H1 (cell line): ENCODE measurements at regions not wholly inside any gene's neighbourhood (a gene's known extent, or its start where the extent isn't known, plus 50 kb on each side); places are given as distances from the start of the nearest gene placed in this dataset.

ENCODE experiments used
- CTCF ChIA-PET: fragments of 300-600 bp; sonication (Branson Sonifier 250); formaldehyde crosslinking; loops from one replicate; lab custom pipeline; 2021; ENCODE audit not compliant: partially characterized antibody; lab: Charles Lee
- POLR2A ChIA-PET: fragments of 300-600 bp; sonication (Branson Sonifier 250); formaldehyde crosslinking; loops from one replicate; lab custom pipeline; 2021; ENCODE audit warnings: inconsistent platforms; ENCODE audit not compliant: partially characterized antibody; lab: Charles Lee
- DNase-seq, 2 experiments: peaks; one replicate each; pipeline versions ENCODE4 v3.0.0 to v3.0.0-alpha.2; 2010 to 2022; ENCODE audit warnings: low spot score in 2 of 2, low read depth in 1 of 2, mixed read lengths in 1 of 2
- FAIRE-seq: peaks from 2 replicates; lab custom pipeline; 2011; peaks lifted over from hg19 to GRCh38; lab: Jason Lieb, UNC
- H2AFZ ChIP-seq: 2 replicates; pipeline ENCODE4 v1.8.1; 2012; ENCODE audit warnings: low read length, inconsistent platforms
- H2AK5ac ChIP-seq: 2 replicates; pipeline ENCODE4 v1.6.1; 2013; ENCODE audit warnings: low read depth, low read length
- H2BK120ac ChIP-seq: replicated peaks from 2 replicates; pipeline ENCODE3; 2013; ENCODE audit warnings: low read depth, low read length, inconsistent platforms
- H2BK12ac ChIP-seq: 2 replicates; pipeline ENCODE4 v1.6.1; 2013; ENCODE audit warnings: low read depth, low read length
- H2BK15ac ChIP-seq: 2 replicates; pipeline ENCODE4 v1.6.1; 2013; ENCODE audit warnings: low read length
- H2BK20ac ChIP-seq: 2 replicates; pipeline ENCODE4 v1.6.1; 2013; ENCODE audit warnings: low read length
- H2BK5ac ChIP-seq: 2 replicates; pipeline ENCODE4 v1.6.1; 2013; ENCODE audit warnings: low read depth, low read length
- H3K14ac ChIP-seq: 2 replicates; pipeline ENCODE4 v1.6.1; 2013; ENCODE audit warnings: inconsistent platforms; ENCODE audit not compliant: insufficient read length
- H3K18ac ChIP-seq: 2 replicates; pipeline ENCODE4 v1.6.1; 2013; ENCODE audit warnings: low read length; ENCODE audit errors: extremely low read depth
- H3K23ac ChIP-seq: 2 replicates; pipeline ENCODE4 v1.6.1; 2013; ENCODE audit warnings: inconsistent platforms; ENCODE audit not compliant: insufficient read length
- H3K23me2 ChIP-seq: 2 replicates; pipeline ENCODE4 v1.6.1; 2013; ENCODE audit warnings: low read depth, low read length
- H3K27ac ChIP-seq: 2 replicates; pipeline ENCODE4 v1.6.1; 2011; ENCODE audit warnings: low read depth, low read length, inconsistent platforms
- H3K27me3 ChIP-seq, 4 experiments: replicated peaks in 1 of 4; 1 replicate in 1 of 4; 2 replicates in 3 of 4; pipeline versions ENCODE4 v1.6.1 to v1.8.1; 2011 to 2013; ENCODE audit warnings: low read length in 3 of 4, mild to moderate bottlenecking in 3 of 4, inconsistent platforms in 2 of 4, mixed read lengths in 2 of 4, moderate library complexity in 1 of 4; ENCODE audit not compliant: control insufficient read depth in 3 of 4, insufficient read depth in 3 of 4; ENCODE audit errors: extremely low read depth in 1 of 4
- H3K36me3 ChIP-seq, 4 experiments: 2 replicates each; pipeline versions ENCODE4 v1.6.1 to v1.8.1; 2011 to 2013; ENCODE audit warnings: mild to moderate bottlenecking in 4 of 4, low read length in 3 of 4, moderate library complexity in 2 of 4, control low read depth in 1 of 4, inconsistent platforms in 1 of 4; ENCODE audit not compliant: insufficient read depth in 4 of 4, control insufficient read depth in 2 of 4
- H3K4ac ChIP-seq: replicated peaks from 2 replicates; pipeline ENCODE3; 2013; ENCODE audit warnings: low read length, low read depth, mixed read lengths, inconsistent platforms; ENCODE audit not compliant: insufficient read length
- H3K4me1 ChIP-seq, 4 experiments: replicated peaks in 1 of 4; 1 replicate in 1 of 4; 2 replicates in 3 of 4; pipeline versions ENCODE4 v1.6.1 to v1.8.1; 2011 to 2013; ENCODE audit warnings: low read length in 3 of 4, inconsistent platforms in 2 of 4, mixed read lengths in 1 of 4; ENCODE audit not compliant: insufficient read depth in 4 of 4, control insufficient read depth in 3 of 4
- H3K4me2 ChIP-seq, 2 experiments: 2 replicates each; pipeline versions ENCODE4 v1.6.1 to v1.8.1; 2011 to 2013; ENCODE audit warnings: low read depth in 2 of 2, low read length in 2 of 2, control low read depth in 1 of 2, inconsistent platforms in 1 of 2, mild to moderate bottlenecking in 1 of 2; ENCODE audit not compliant: insufficient read depth in 1 of 2
- H3K4me3 ChIP-seq, 4 experiments: fragments of 200-600, 300-600 bp in 1 of 4; sonication (generic), shearing (Covaris generic), sonication (Bioruptor Twin) in 1 of 4; 2 replicates each; pipeline versions ENCODE4 v1.5.1 to v1.8.1; 2011 to 2016; ENCODE audit warnings: low read length in 4 of 4, low read depth in 3 of 4, control low read depth in 2 of 4, inconsistent platforms in 2 of 4, mild to moderate bottlenecking in 2 of 4, mixed read lengths in 1 of 4, moderate library complexity in 1 of 4; ENCODE audit not compliant: insufficient read depth in 2 of 4; ENCODE audit errors: extremely low read depth in 1 of 4
- H3K56ac ChIP-seq: replicated peaks from 2 replicates; pipeline ENCODE3; 2013; ENCODE audit warnings: low read depth, mild to moderate bottlenecking, mixed read lengths, low read length, inconsistent platforms; ENCODE audit not compliant: insufficient read length
- H3K79me1 ChIP-seq: 2 replicates; pipeline ENCODE4 v1.6.1; 2013; ENCODE audit warnings: low read depth, low read length, control low read depth
- H3K79me2 ChIP-seq, 2 experiments: 2 replicates each; pipeline versions ENCODE4 v1.6.1 to v1.8.1; 2012 to 2013; ENCODE audit warnings: low read length in 2 of 2, mild to moderate bottlenecking in 2 of 2, inconsistent platforms in 1 of 2; ENCODE audit not compliant: insufficient read depth in 2 of 2, control insufficient read depth in 1 of 2
- H3K9ac ChIP-seq, 4 experiments: replicated peaks in 1 of 4; 1 replicate in 1 of 4; 2 replicates in 3 of 4; pipeline versions ENCODE4 v1.6.1 to v1.8.1; 2011 to 2013; ENCODE audit warnings: low read depth in 3 of 4, low read length in 3 of 4, control low read depth in 2 of 4, mild to moderate bottlenecking in 2 of 4, moderate library complexity in 2 of 4, inconsistent platforms in 1 of 4; ENCODE audit errors: extremely low read depth in 1 of 4
- H3K9me3 ChIP-seq, 2 experiments: 2 replicates each; pipeline versions ENCODE4 v1.6.1 to v1.8.1; 2012 to 2013; ENCODE audit warnings: mild to moderate bottlenecking in 2 of 2, moderate library complexity in 2 of 2, control low read depth in 1 of 2, inconsistent platforms in 1 of 2, low read depth in 1 of 2, low read length in 1 of 2, mixed read lengths in 1 of 2; ENCODE audit not compliant: insufficient read depth in 2 of 2
- H4K20me1 ChIP-seq, 2 experiments: replicated peaks in 1 of 2; 2 replicates each; pipeline versions ENCODE3 to v1.8.1; 2011 to 2013; ENCODE audit warnings: inconsistent platforms in 2 of 2, low read length in 2 of 2, mild to moderate bottlenecking in 1 of 2; ENCODE audit not compliant: insufficient read depth in 2 of 2, control insufficient read depth in 1 of 2
- H4K5ac ChIP-seq: 2 replicates; pipeline ENCODE4 v1.6.1; 2013; ENCODE audit warnings: low read length, low read depth, mixed read lengths, inconsistent platforms; ENCODE audit not compliant: insufficient read length
- H4K8ac ChIP-seq: 2 replicates; pipeline ENCODE4 v1.8.0; 2013; ENCODE audit warnings: mild to moderate bottlenecking, moderate library complexity, low read length, inconsistent platforms; ENCODE audit not compliant: insufficient read depth; ENCODE audit errors: extremely low read depth
- H4K91ac ChIP-seq: replicated peaks from 2 replicates; pipeline ENCODE3; 2013; ENCODE audit warnings: low read length, mixed read lengths, inconsistent platforms; ENCODE audit not compliant: insufficient read length
- ATF3 ChIP-seq: IDR thresholded peaks from 2 replicates; pipeline ENCODE4 v1.6.1; 2011; ENCODE audit warnings: low read depth, mild to moderate bottlenecking, low read length; ENCODE audit not compliant: insufficient read depth
- BACH1 ChIP-seq: IDR thresholded peaks from 2 replicates; pipeline ENCODE4 v1.6.1; 2012; ENCODE audit warnings: low read length, improper control_type of control experiment
- EZH2 ChIP-seq: fragments of 200-600 bp; sonication (generic); IDR thresholded peaks from 2 replicates; pipeline ENCODE4 v1.7.1; 2012; ENCODE audit warnings: low read depth, mild to moderate bottlenecking, moderate library complexity, low read length, inconsistent platforms; ENCODE audit not compliant: severe bottlenecking
- KDM4A ChIP-seq: IDR thresholded peaks from one replicate; pipeline ENCODE4 v1.7.1; 2012; ENCODE audit warnings: low read depth, mild to moderate bottlenecking, moderate library complexity, low read length, inconsistent platforms; ENCODE audit not compliant: severe bottlenecking
- MAX ChIP-seq: IDR thresholded peaks from 2 replicates; pipeline ENCODE4 v1.6.1; 2012; ENCODE audit warnings: inconsistent platforms
- NANOG ChIP-seq: IDR thresholded peaks from 2 replicates; pipeline ENCODE4 v1.6.1; 2011; ENCODE audit warnings: low read length, low read depth, mild to moderate bottlenecking, inconsistent platforms; ENCODE audit not compliant: insufficient read depth, poor library complexity, severe bottlenecking
- SAP30 ChIP-seq: fragments of 300-600 bp; sonication (generic); IDR thresholded peaks from 2 replicates; pipeline ENCODE4 v1.7.1; 2012; ENCODE audit warnings: low read length, moderate library complexity, mild to moderate bottlenecking, inconsistent platforms; ENCODE audit not compliant: insufficient read depth, insufficient replicate concordance
- TEAD4 ChIP-seq: IDR thresholded peaks from 2 replicates; pipeline ENCODE4 v1.6.1; 2012; ENCODE audit warnings: low read depth, low read length, inconsistent platforms, mixed read lengths
- WGBS, 2 experiments: shearing (Covaris generic) in 1 of 2; methylation state at CpG; one replicate each; pipeline versions ENCODE4 v1.1.6 to v1.1.7; 2013 to 2015; ENCODE audit warnings: low lambda C conversion rate in 2 of 2, mixed read lengths in 2 of 2, inconsistent platforms in 1 of 2, low coverage in 1 of 2, missing lambda C conversion rate in 1 of 2; ENCODE audit not compliant: insufficient replicate concordance in 2 of 2, insufficient coverage in 1 of 2, insufficient read length in 1 of 2; ENCODE audit errors: extremely low coverage in 1 of 2, missing lambda C conversion rate in 1 of 2; 5-methylcytosine and 5-hydroxymethylcytosine counted together

DNA sequence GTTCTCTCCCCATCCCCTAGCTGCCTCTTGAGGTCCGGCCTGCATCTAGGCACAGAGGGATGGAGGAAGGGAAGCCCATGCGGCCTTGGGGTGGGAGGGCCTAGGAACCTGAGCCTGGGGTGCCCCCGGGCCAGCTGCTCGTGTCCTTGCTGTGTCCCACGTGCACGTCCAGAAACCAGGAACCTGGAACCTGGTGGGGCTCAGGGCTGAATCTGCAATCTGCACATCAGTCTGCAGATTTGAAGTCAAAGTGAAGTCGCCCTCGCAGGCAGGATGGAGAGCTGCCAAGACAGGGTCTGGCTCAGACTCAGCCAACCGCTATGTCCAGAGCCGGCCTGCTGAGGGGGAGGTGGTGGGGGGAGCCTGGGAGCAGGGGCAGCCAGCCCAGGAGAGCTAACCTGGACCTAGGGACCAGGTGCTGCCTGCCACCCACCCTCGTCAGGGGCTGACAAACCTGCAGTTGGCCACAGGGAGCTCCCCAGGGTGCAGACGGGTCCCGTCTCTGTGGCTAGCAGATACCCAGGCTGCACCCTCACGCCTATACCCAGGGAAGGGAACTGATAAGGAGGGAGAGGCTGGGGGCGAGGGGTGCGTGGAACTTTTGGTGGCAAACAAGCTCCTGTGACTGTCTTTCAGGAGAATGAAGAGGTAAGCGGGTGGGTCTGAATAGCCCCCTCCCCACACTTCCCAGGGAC, 103.5 kb upstream of the SIMC1 start:
- Histone ChIP-seq H2BK12ac (peak overlapping the region; percentile 71; the same call in 1 of the 2 replicates), H3K4me1 (peaks cover 2 to 6% (median 4%) of the 10 kb centered on the region in 4 experiments; a peak in 6 of 7 replicates), H3K4me2 (peak overlapping the region; percentile 76 to 92), H2BK20ac (no peak overlapping the region), H3K4me3 (peak overlapping the region in 3 of 4 experiments; percentile 14 to 67 (median 24); a peak in 5 of 8 replicates), H3K23me2 (peaks cover 9% of the 10 kb centered on the region; the same call in 1 of the 2 replicates), H4K20me1 (no peaks in the 10 kb centered on the region), H3K23ac (no peak overlapping the region), H4K91ac (no peak overlapping the region), H2AK5ac (0 out of 2 replicates have a peak overlapping the region, but pooled peaks have one; percentile 24), H2BK120ac (no peak overlapping the region), H3K14ac (no peak overlapping the region), H3K18ac (no peak overlapping the region; the same call in 1 of the 2 replicates), H3K27ac (no peak overlapping the region), H3K4ac (no peak overlapping the region), H3K9me3 (no peaks in the 10 kb centered on the region), H3K79me1 (no peaks in the 10 kb centered on the region), H3K27me3 (peaks cover 4 to 33% (median 29%) of the 10 kb centered on the region in 4 experiments), H3K9ac (no peak overlapping the region), H2BK15ac (peak overlapping the region; percentile 81; the same call in 1 of the 2 replicates), H2AFZ (peak overlapping the region; percentile 75; the same call in 1 of the 2 replicates), H3K79me2 (no peaks in the 10 kb centered on the region), H4K5ac (no peak overlapping the region), H4K8ac (no peak overlapping the region), H3K36me3 (no peaks in the 10 kb centered on the region), H2BK5ac (no peak overlapping the region), H3K56ac (no peak overlapping the region)
- FAIRE-seq (no peak), DNase-seq (peak in 1 of 2 experiments; percentile 52)
- CTCF ChIA-PET = interaction anchor here (0.6 to 2.0 kb wide), 4 partner anchors 8 to 266 kb away, joined by 3 to 11 read pairs (median 3); no protein-coding TSS in a partner anchor
- TF ChIP-seq NANOG = no peak
- TF ChIP-seq SAP30 = no peak
- TF ChIP-seq ATF3 = no peak
- no peak for TF ChIP-seq KDM4A
- TF ChIP-seq EZH2 = peak; percentile 5
- TF ChIP-seq BACH1 = no peak
- TF ChIP-seq TEAD4 = no peak
- peak; percentile 25; the same call in 1 of the 2 replicates for TF ChIP-seq MAX
- 60% methylated on average over 12 of the region's 17 CpGs; no CpG with 5 or more reads in 1 of the 2 experiments for WGBS, 2 experiments
- POLR2A ChIA-PET = interaction anchor here (1.1 to 2.3 kb wide), 2 partner anchors 9 to 17 kb away, joined by 3 to 7 read pairs; no protein-coding TSS in a partner anchor
